DND-41 (cell line): ENCODE measurements at regions not wholly inside any gene's neighbourhood (a gene's known extent, or its start where the extent isn't known, plus 50 kb on each side); places are given as distances from the start of the nearest gene placed in this dataset.

Experiments used
- EZH2 ChIP-seq: IDR thresholded peaks from 3 replicates; pipeline ENCODE4 v1.6.1; 2012; ENCODE audit warnings: borderline replicate concordance, low read depth, mild to moderate bottlenecking, moderate library complexity, low read length, inconsistent platforms; ENCODE audit not compliant: severe bottlenecking
- TF ChIP-seq, protein P1 (sequence below): IDR thresholded peaks from 2 replicates; pipeline ENCODE4 v1.5.1; 2012; ENCODE audit warnings: borderline replicate concordance, low read length, moderate library complexity, mild to moderate bottlenecking; ENCODE audit not compliant: poor library complexity, severe bottlenecking; ENCODE audit errors: extremely low read depth

DNA sequence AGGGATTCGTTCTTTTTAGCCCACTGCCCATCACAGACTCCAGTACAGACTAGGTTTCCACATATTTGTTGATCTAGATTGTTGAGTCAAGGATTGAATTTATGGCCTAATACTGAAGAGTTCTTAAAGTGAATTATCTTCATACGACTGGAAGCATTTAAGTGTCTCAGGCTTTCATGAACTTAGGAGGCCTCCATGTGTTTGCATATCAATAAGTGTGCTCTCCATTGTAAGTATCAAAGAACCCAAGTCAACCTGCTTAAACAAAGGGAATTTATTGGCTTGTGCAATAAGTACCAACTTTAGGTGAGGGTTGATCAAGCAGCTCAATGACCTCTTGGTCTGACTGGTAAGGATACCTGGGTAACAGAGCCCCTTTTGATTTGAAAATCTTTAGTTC lies 382.1 kb downstream of the PDCD6IP start:
- TF ChIP-seq, protein P1, sequence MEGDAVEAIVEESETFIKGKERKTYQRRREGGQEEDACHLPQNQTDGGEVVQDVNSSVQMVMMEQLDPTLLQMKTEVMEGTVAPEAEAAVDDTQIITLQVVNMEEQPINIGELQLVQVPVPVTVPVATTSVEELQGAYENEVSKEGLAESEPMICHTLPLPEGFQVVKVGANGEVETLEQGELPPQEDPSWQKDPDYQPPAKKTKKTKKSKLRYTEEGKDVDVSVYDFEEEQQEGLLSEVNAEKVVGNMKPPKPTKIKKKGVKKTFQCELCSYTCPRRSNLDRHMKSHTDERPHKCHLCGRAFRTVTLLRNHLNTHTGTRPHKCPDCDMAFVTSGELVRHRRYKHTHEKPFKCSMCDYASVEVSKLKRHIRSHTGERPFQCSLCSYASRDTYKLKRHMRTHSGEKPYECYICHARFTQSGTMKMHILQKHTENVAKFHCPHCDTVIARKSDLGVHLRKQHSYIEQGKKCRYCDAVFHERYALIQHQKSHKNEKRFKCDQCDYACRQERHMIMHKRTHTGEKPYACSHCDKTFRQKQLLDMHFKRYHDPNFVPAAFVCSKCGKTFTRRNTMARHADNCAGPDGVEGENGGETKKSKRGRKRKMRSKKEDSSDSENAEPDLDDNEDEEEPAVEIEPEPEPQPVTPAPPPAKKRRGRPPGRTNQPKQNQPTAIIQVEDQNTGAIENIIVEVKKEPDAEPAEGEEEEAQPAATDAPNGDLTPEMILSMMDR, result no peak
- TF ChIP-seq EZH2, result no peak
